ENCODE measurements at regions not wholly inside any gene's neighbourhood (a gene's known extent, or its start where the extent isn't known, plus 50 kb on each side); places are given as distances from the start of the nearest gene placed in this dataset.

DNA sequence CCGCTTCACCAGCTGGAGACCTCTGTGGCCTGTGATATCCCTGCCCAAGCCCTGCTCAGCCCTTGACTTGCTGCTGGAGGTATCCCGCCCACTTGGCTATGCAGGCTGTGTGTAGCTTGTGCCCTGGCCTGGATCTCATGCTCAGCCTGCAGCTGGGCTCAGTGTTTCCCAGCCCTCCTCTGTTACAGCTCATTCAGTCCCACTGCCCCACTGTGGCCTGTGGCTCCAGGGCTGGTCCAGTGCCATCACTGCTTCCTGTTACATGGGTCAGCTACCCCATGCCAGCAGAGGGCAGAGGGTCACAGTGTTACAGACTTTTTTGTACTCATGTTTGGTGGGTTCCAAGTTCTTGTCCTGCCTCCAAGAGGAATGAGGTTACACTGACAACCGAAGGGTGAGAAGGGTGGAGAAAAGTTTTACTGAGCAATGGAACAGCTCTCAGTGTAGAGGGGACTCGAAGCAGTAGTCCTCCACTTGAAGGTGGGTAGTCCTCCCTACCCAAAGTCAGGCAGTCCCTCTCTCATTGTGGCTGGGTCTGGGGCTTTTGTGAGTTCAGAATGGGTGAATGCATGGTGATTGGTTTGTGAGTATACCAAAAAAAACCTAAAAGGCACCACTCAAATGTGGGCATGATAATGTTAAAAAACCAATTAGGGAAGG is 100.4 kb downstream of the ANKRD7 start:
- H3K4me3 ChIP-seq (ENCODE audit: low read length) = no peak overlapping the region
- no peak overlapping the region for H3K27ac ChIP-seq (ENCODE audit: low read length)
- H3K36me3 ChIP-seq (ENCODE audit: control insufficient read depth, insufficient read depth, low read length) = no peaks in the 10 kb centered on the region
- H3K4me1 Mint-ChIP-seq = no peaks in the 10 kb centered on the region
- 75% methylated on average over 4 of the region's 4 CpGs for WGBS (ENCODE audit: insufficient coverage)
- DNase-seq (no peak), ATAC-seq (no peak)
- TF ChIP-seq, protein P1, sequence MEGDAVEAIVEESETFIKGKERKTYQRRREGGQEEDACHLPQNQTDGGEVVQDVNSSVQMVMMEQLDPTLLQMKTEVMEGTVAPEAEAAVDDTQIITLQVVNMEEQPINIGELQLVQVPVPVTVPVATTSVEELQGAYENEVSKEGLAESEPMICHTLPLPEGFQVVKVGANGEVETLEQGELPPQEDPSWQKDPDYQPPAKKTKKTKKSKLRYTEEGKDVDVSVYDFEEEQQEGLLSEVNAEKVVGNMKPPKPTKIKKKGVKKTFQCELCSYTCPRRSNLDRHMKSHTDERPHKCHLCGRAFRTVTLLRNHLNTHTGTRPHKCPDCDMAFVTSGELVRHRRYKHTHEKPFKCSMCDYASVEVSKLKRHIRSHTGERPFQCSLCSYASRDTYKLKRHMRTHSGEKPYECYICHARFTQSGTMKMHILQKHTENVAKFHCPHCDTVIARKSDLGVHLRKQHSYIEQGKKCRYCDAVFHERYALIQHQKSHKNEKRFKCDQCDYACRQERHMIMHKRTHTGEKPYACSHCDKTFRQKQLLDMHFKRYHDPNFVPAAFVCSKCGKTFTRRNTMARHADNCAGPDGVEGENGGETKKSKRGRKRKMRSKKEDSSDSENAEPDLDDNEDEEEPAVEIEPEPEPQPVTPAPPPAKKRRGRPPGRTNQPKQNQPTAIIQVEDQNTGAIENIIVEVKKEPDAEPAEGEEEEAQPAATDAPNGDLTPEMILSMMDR (IDR thresholded peaks at IDR 0.05) = no peak
- peaks cover 6 to 14% of the 10 kb centered on the region in 2 donors for H3K9me3 Mint-ChIP-seq
- no peaks in the 10 kb centered on the region for H3K36me3 Mint-ChIP-seq
- no peaks in the 10 kb centered on the region for H3K4me1 ChIP-seq (ENCODE audit: control insufficient read depth, insufficient read depth, low read length)
- H3K4me3 Mint-ChIP-seq = no peak overlapping the region
- intact Hi-C loops (cut with micrococcal nuclease) = no loop called here
- H3K27me3 Mint-ChIP-seq (ENCODE audit: low read depth in 2 of 2) = no peaks in the 10 kb centered on the region
- no peaks in the 10 kb centered on the region for H3K9me3 ChIP-seq (ENCODE audit: control insufficient read depth, insufficient read depth, low read length)
- H3K27ac Mint-ChIP-seq = no peak overlapping the region
- no peaks in the 10 kb centered on the region for H3K27me3 ChIP-seq (ENCODE audit: control insufficient read depth, insufficient read depth, low read length)

DNA sequence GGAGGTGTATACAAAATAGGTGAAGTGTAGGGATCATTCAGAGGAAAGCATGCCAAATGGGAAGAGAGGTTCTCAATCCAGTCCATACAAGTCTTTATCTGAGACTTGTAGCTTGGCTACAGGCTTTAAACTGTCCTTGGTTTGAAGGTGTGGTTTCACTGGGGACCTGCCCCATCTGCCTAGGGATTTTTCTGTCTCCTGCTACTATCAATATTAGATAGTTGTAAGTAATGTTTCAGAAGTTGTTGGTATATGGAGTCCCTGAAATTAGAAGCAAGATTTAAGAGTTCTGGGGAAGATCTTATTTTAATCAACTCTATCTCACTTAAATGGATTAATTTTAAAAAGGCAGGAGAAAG is 100.9 kb downstream of the ANKRD7 start:
- no peaks in the 10 kb centered on the region for H3K36me3 Mint-ChIP-seq
- H3K9me3 Mint-ChIP-seq = peaks cover 6 to 13% of the 10 kb centered on the region in 2 donors
- Histone ChIP-seq H3K27me3 (ENCODE audit: control insufficient read depth, insufficient read depth, low read length) (no peaks in the 10 kb centered on the region), H3K27ac (ENCODE audit: low read length) (no peak overlapping the region), H3K4me3 (ENCODE audit: low read length) (no peak overlapping the region), H3K9me3 (ENCODE audit: control insufficient read depth, insufficient read depth, low read length) (no peaks in the 10 kb centered on the region), H3K36me3 (ENCODE audit: control insufficient read depth, insufficient read depth, low read length) (no peaks in the 10 kb centered on the region), H3K4me1 (ENCODE audit: control insufficient read depth, insufficient read depth, low read length) (no peaks in the 10 kb centered on the region)
- H3K27me3 Mint-ChIP-seq (ENCODE audit: low read depth in 2 of 2) = no peaks in the 10 kb centered on the region
- DNase-seq (no peak), ATAC-seq (no peak)
- no peak overlapping the region for H3K4me3 Mint-ChIP-seq
- intact Hi-C loops (cut with micrococcal nuclease) = no loop called here
- no peaks in the 10 kb centered on the region for H3K4me1 Mint-ChIP-seq
- TF ChIP-seq, protein P1 (IDR thresholded peaks at IDR 0.05) = no peak
- H3K27ac Mint-ChIP-seq = no peak overlapping the region

DNA sequence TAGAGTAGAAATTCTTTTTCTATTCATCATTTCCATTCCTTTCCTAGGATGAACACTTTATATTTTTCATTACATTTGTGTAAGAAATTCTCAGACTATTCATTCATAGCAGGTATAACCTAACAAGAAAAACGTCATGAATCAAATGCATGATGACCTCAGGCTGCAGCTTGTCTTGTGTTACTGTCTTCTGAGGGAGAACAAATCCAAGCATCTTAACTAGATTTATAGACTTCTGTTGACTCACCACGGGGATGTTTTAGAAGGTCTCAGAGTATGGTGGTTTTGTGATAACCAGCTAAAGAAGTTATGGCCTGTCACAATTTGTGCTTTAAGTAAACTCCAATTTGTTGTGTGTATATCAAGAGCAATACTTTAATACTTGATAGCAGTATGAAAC is 102.7 kb downstream of the ANKRD7 start:
- ATAC-seq = no peak

More for the DNA sequence above, 102.7 kb downstream of the ANKRD7 start:
- 29% methylated on average over 1 of the region's 2 CpGs for WGBS (ENCODE audit: insufficient coverage)
- Mint-ChIP-seq H3K4me1 (no peaks in the 10 kb centered on the region), H3K27me3 (ENCODE audit: low read depth in 2 of 2) (no peaks in the 10 kb centered on the region), H3K27ac (no peak overlapping the region), H3K9me3 (peaks cover 2 to 6% of the 10 kb centered on the region in 2 donors), H3K4me3 (no peak overlapping the region), H3K36me3 (no peaks in the 10 kb centered on the region)
- Histone ChIP-seq H3K27ac (ENCODE audit: low read length) (no peak overlapping the region), H3K9me3 (ENCODE audit: control insufficient read depth, insufficient read depth, low read length) (no peaks in the 10 kb centered on the region), H3K4me3 (ENCODE audit: low read length) (no peak overlapping the region), H3K4me1 (ENCODE audit: control insufficient read depth, insufficient read depth, low read length) (no peaks in the 10 kb centered on the region), H3K36me3 (ENCODE audit: control insufficient read depth, insufficient read depth, low read length) (no peaks in the 10 kb centered on the region), H3K27me3 (ENCODE audit: control insufficient read depth, insufficient read depth, low read length) (no peaks in the 10 kb centered on the region)
- TF ChIP-seq, protein P1 (IDR thresholded peaks at IDR 0.05) = no peak
- intact Hi-C loops (cut with micrococcal nuclease) = no loop called here
- no peak for DNase-seq

Data from natural killer cell (primary cell).